ENCODE measurements at regions not wholly inside any gene's neighbourhood (a gene's known extent, or its start where the extent isn't known, plus 50 kb on each side); places are given as distances from the start of the nearest gene placed in this dataset.
"Not testable (repeated sequence)": the region's sequence is repeated elsewhere in the genome, so short reads cannot be mapped to it uniquely, and the experiment has no call there.

- Histone ChIP-seq H3K27ac (no peak overlapping the region), H3K4me3 (no peak overlapping the region), H3K9me3 (no peaks in the 10 kb centered on the region), H3K27me3 (no peaks in the 10 kb centered on the region), H3K4me1 (no peaks in the 10 kb centered on the region), H3K36me3 (no peaks in the 10 kb centered on the region)
- TF ChIP-seq CTCF (IDR thresholded peaks at IDR 0.05): no peak
- DNase-seq: no peak
Observed at GRCh38 chr3:106303766-106304165, 435.0 kb upstream of the CBLB start.

- Histone ChIP-seq H3K36me3 (no peaks in the 10 kb centered on the region), H3K9me3 (no peaks in the 10 kb centered on the region), H3K27ac (no peak overlapping the region), H3K4me1 (no peaks in the 10 kb centered on the region), H3K4me3 (no peak overlapping the region), H3K27me3 (no peaks in the 10 kb centered on the region)
- DNase-seq: no peak
- no peak for TF ChIP-seq POLR2A (IDR thresholded peaks at IDR 0.05)
- no peak for TF ChIP-seq CTCF (IDR thresholded peaks at IDR 0.05)
Observed at GRCh38 chr3:106305127-106305526, 436.3 kb upstream of the CBLB start.

- no peaks in the 10 kb centered on the region for H3K4me1 ChIP-seq
- H3K27ac ChIP-seq: no peak overlapping the region
- TF ChIP-seq POLR2A (IDR thresholded peaks at IDR 0.05) (no peak), CTCF (IDR thresholded peaks at IDR 0.05) (no peak)
- no peaks in the 10 kb centered on the region for H3K9me3 ChIP-seq
- no peaks in the 10 kb centered on the region for H3K27me3 ChIP-seq
- H3K36me3 ChIP-seq: no peaks in the 10 kb centered on the region
- no peak overlapping the region for H3K4me3 ChIP-seq
- DNase-seq: no peak
Observed at GRCh38 chr3:106305882-106306435, 437.1 kb upstream of the CBLB start.

- Histone ChIP-seq H3K27me3 (no peaks in the 10 kb centered on the region), H3K27ac (no peak overlapping the region), H3K4me3 (no peak overlapping the region), H3K9me3 (no peaks in the 10 kb centered on the region), H3K36me3 (no peaks in the 10 kb centered on the region), H3K4me1 (no peaks in the 10 kb centered on the region)
- DNase-seq: no peak
- TF ChIP-seq POLR2A (IDR thresholded peaks at IDR 0.05) (no peak), CTCF (IDR thresholded peaks at IDR 0.05) (no peak)
Observed at GRCh38 chr3:106309274-106309673, 440.5 kb upstream of the CBLB start.

- H3K4me3 ChIP-seq, H3K27me3 ChIP-seq, H3K27ac ChIP-seq, H3K4me1 ChIP-seq, H3K36me3 ChIP-seq, DNase-seq, H3K9me3 ChIP-seq: not testable (repeated sequence)
Observed at GRCh38 chr3:106309798-106310197, 441.0 kb upstream of the CBLB start.

GRCh38 chr3:106317141-106318055 is 448.6 kb upstream of the CBLB start:
- H3K27me3 ChIP-seq: no peaks in the 10 kb centered on the region
- no peak overlapping the region for H3K4me3 ChIP-seq
- H3K9me3 ChIP-seq: no peaks in the 10 kb centered on the region
- H3K27ac ChIP-seq: no peak overlapping the region
- no peaks in the 10 kb centered on the region for H3K36me3 ChIP-seq
- no peak for DNase-seq
- TF ChIP-seq POLR2A (IDR thresholded peaks at IDR 0.05) (no peak), CTCF (IDR thresholded peaks at IDR 0.05) (no peak)
- H3K4me1 ChIP-seq: no peaks in the 10 kb centered on the region

GRCh38 chr3:106321438-106321837 is 452.6 kb upstream of the CBLB start:
- H3K4me1 ChIP-seq, H3K36me3 ChIP-seq, H3K27me3 ChIP-seq, H3K4me3 ChIP-seq, H3K9me3 ChIP-seq, H3K27ac ChIP-seq, DNase-seq: not testable (repeated sequence)

All from Peyer's patch (tissue), 4 donors.